Liver (tissue), 8 donors: ENCODE measurements at regions not wholly inside any gene's neighbourhood (a gene's known extent, or its start where the extent isn't known, plus 50 kb on each side); places are given as distances from the start of the nearest gene placed in this dataset.

ENCODE experiments used
- DNase-seq: peaks from one replicate; pipeline ENCODE4 v3.0.0-alpha.2; 2017; ENCODE audit warnings: low spot score
- H3K27ac ChIP-seq, 2 donors: one replicate each; pipeline ENCODE4 v1.7.0; 2013; ENCODE audit warnings: inconsistent platforms in 2 of 2, low read length in 2 of 2, control low read depth in 1 of 2, low read depth in 1 of 2, mild to moderate bottlenecking in 1 of 2
- H3K27me3 ChIP-seq, 4 donors: one replicate each; pipeline versions ENCODE4 v1.6.1 to v1.7.0; 2013; ENCODE audit warnings: low read length in 3 of 4, inconsistent platforms in 1 of 4, mild to moderate bottlenecking in 1 of 4, moderate library complexity in 1 of 4; ENCODE audit not compliant: control insufficient read depth in 4 of 4, insufficient read depth in 4 of 4
- H3K36me3 ChIP-seq, 4 donors: one replicate each; pipeline versions ENCODE4 v1.6.1 to v1.7.0; 2013; ENCODE audit warnings: low read length in 3 of 4, mild to moderate bottlenecking in 3 of 4, low read depth in 1 of 4, moderate library complexity in 1 of 4; ENCODE audit not compliant: control insufficient read depth in 4 of 4, insufficient read depth in 3 of 4
- H3K4me1 ChIP-seq, 4 donors: one replicate each; pipeline versions ENCODE4 v1.6.1 to v1.7.0; 2013; ENCODE audit warnings: low read length in 3 of 4, mild to moderate bottlenecking in 3 of 4, moderate library complexity in 1 of 4; ENCODE audit not compliant: control insufficient read depth in 4 of 4, insufficient read depth in 4 of 4
- H3K4me3 ChIP-seq, 3 donors: one replicate each; pipeline versions ENCODE4 v1.6.1 to v1.7.0; 2013; ENCODE audit warnings: low read length in 3 of 3, control low read depth in 1 of 3, low read depth in 1 of 3, mild to moderate bottlenecking in 1 of 3
- H3K9ac ChIP-seq, 2 donors: one replicate each; pipeline ENCODE4 v1.7.0; 2013; ENCODE audit warnings: low read length in 2 of 2, mild to moderate bottlenecking in 2 of 2, moderate library complexity in 2 of 2, control low read depth in 1 of 2, low read depth in 1 of 2
- H3K9me3 ChIP-seq, 4 donors: one replicate each; pipeline versions ENCODE4 v1.6.1 to v1.7.0; 2013; ENCODE audit warnings: low read length in 3 of 4; ENCODE audit not compliant: control insufficient read depth in 4 of 4
- EGR1 ChIP-seq, 2 donors: IDR thresholded peaks; 2 replicates each; pipeline ENCODE4 v1.6.1; 2016 to 2018; ENCODE audit warnings: antibody characterized with exemption in 2 of 2, low read depth in 2 of 2
- FOXA2 ChIP-seq: IDR thresholded peaks from 2 replicates; pipeline ENCODE4 v1.6.1; 2016; ENCODE audit warnings: antibody characterized with exemption
- HNF4A ChIP-seq, 2 donors: conservative IDR thresholded peaks; 2 replicates each; pipeline ENCODE4 v1.6.1; 2016; ENCODE audit warnings: antibody characterized with exemption in 2 of 2, mild to moderate bottlenecking in 2 of 2
- HNF4G ChIP-seq: IDR thresholded peaks from 2 replicates; pipeline ENCODE4 v1.6.1; 2016; ENCODE audit warnings: antibody characterized with exemption
- JUND ChIP-seq, 2 donors: IDR thresholded peaks; 2 replicates each; pipeline ENCODE4 v1.6.1; 2016; ENCODE audit warnings: antibody characterized with exemption in 2 of 2
- MAX ChIP-seq: IDR thresholded peaks from 2 replicates; pipeline ENCODE4 v1.6.1; 2016; ENCODE audit warnings: antibody characterized with exemption
- RXRA ChIP-seq, 2 donors: IDR thresholded peaks; 2 replicates each; pipeline ENCODE4 v1.6.1; 2017 to 2018; ENCODE audit warnings: antibody characterized with exemption in 2 of 2, mild to moderate bottlenecking in 1 of 2
- SP1 ChIP-seq: IDR thresholded peaks from 2 replicates; pipeline ENCODE4 v1.6.1; 2018; ENCODE audit warnings: antibody characterized with exemption, mild to moderate bottlenecking
- TAF1 ChIP-seq: conservative IDR thresholded peaks from 2 replicates; pipeline ENCODE4 v1.6.1; 2016; ENCODE audit warnings: antibody characterized with exemption, mild to moderate bottlenecking
- YY1 ChIP-seq: IDR thresholded peaks from 2 replicates; pipeline ENCODE4 v1.6.1; 2016; ENCODE audit warnings: antibody characterized with exemption, mild to moderate bottlenecking
- WGBS: extraction: QIAGEN DNeasy Blood & Tissue Kit; methylation state at CpG from one replicate; pipeline ENCODE4 v1.1.7; 2013; 5-methylcytosine and 5-hydroxymethylcytosine counted together
- TF ChIP-seq, protein P1 (sequence below): IDR thresholded peaks from 2 replicates; pipeline ENCODE4 v1.6.1; 2016; ENCODE audit warnings: antibody characterized with exemption
- TF ChIP-seq, protein P2 (sequence below): fragments of 150-350 bp; IDR thresholded peaks from 2 replicates; pipeline ENCODE4 v1.5.1; 2017; ENCODE audit warnings: improper control_type of control experiment, low read depth, low read length; ENCODE audit not compliant: missing input control
- TF ChIP-seq, protein P3 (sequence below): IDR thresholded peaks from 2 replicates; pipeline ENCODE4 v1.6.1; 2016; ENCODE audit warnings: antibody characterized with exemption
- donor health status: healthy.
- donor health status: healthy.
- donor health status: healthy.
- donor health status: healthy.
- donor health status: healthy.

DNA sequence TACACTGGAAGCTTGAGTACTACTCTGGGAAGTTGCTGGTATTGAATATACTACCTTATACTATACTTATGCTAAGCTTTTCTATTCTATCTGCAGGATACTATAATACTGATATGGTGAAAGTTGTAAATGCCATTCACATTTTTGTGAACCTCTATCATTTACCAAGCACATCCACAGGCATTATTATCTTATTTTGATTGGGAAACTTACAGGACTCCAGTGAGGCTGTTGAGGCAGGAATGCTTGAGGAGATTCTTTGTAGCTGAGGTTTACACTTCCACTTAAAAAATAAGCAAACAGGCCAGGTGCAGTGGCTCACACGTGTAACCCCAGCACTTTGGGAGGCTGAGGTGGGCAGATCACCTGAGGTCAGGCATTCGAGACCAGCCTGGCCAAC lies 442.9 kb downstream of the QKI start (continued):
- TF ChIP-seq, protein P1, sequence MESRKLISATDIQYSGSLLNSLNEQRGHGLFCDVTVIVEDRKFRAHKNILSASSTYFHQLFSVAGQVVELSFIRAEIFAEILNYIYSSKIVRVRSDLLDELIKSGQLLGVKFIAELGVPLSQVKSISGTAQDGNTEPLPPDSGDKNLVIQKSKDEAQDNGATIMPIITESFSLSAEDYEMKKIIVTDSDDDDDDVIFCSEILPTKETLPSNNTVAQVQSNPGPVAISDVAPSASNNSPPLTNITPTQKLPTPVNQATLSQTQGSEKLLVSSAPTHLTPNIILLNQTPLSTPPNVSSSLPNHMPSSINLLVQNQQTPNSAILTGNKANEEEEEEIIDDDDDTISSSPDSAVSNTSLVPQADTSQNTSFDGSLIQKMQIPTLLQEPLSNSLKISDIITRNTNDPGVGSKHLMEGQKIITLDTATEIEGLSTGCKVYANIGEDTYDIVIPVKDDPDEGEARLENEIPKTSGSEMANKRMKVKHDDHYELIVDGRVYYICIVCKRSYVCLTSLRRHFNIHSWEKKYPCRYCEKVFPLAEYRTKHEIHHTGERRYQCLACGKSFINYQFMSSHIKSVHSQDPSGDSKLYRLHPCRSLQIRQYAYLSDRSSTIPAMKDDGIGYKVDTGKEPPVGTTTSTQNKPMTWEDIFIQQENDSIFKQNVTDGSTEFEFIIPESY: no peak
- TF ChIP-seq MAX: no peak
- TF ChIP-seq JUND (IDR thresholded peaks at IDR 0.05): no peak
- no peak for TF ChIP-seq YY1
- TF ChIP-seq HNF4A (conservative IDR thresholded peaks at IDR 0.05): no peak
- TF ChIP-seq EGR1 (IDR thresholded peaks at IDR 0.05; ENCODE audit: low read depth in 2 of 2): no peak

DNA sequence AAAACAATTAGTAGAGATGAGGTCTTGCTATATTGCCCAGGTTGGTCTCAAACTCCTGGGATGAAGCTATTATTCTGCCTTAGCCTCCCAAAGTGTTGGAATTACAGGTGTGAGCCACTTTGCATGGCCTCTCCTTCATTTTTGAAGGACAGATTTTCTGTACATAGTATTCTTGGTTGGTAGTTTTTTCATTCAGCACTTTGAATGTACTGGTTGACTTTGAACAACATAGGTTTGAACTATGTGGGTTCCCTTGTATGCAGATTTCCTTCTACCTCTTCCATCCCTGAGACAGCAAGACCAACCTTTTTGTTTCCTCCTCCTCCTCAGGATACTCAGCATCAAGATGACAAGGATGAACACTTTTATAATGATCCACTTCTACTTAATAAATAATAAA lies 436.4 kb downstream of the QKI start:
- TF ChIP-seq HNF4G (no peak), JUND (IDR thresholded peaks at IDR 0.05) (no peak), MAX (no peak), HNF4A (conservative IDR thresholded peaks at IDR 0.05) (no peak), EGR1 (IDR thresholded peaks at IDR 0.05; ENCODE audit: low read depth in 2 of 2) (no peak), SP1 (no peak), FOXA2 (no peak), TAF1 (no peak)
- TF ChIP-seq, protein P2, sequence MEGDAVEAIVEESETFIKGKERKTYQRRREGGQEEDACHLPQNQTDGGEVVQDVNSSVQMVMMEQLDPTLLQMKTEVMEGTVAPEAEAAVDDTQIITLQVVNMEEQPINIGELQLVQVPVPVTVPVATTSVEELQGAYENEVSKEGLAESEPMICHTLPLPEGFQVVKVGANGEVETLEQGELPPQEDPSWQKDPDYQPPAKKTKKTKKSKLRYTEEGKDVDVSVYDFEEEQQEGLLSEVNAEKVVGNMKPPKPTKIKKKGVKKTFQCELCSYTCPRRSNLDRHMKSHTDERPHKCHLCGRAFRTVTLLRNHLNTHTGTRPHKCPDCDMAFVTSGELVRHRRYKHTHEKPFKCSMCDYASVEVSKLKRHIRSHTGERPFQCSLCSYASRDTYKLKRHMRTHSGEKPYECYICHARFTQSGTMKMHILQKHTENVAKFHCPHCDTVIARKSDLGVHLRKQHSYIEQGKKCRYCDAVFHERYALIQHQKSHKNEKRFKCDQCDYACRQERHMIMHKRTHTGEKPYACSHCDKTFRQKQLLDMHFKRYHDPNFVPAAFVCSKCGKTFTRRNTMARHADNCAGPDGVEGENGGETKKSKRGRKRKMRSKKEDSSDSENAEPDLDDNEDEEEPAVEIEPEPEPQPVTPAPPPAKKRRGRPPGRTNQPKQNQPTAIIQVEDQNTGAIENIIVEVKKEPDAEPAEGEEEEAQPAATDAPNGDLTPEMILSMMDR: no peak
- Histone ChIP-seq H3K36me3 (no peaks in the 10 kb centered on the region), H3K27ac (no peak overlapping the region), H3K4me3 (no peak overlapping the region), H3K27me3 (no peaks in the 10 kb centered on the region), H3K9ac (no peak overlapping the region), H3K4me1 (no peaks in the 10 kb centered on the region), H3K9me3 (peaks cover 2 to 7% (median 5%) of the 10 kb centered on the region in 4 donors)
- DNase-seq: no peak

DNA sequence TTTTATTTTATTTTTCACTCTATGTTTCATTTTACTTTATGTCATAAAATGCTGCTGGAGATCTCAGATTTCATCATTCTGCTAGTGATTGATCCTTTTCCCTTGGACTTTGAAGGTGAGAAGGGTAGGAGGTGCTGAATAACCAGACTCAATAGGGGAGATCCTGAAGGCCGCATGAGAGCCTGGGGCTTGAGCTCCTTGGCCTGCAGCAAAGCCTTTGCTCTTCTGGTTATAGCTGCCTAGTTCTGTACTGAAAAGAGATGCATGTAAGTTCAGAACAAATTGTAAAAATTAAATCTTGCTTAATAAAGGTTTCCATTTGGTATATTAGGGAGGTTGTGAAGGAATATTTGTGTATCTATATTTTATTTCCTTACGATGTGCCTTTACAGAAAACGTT lies 430.2 kb downstream of the QKI start:
- H3K36me3 ChIP-seq: no peaks in the 10 kb centered on the region
- H3K9me3 ChIP-seq: peaks cover 0 to 2% (median 0%) of the 10 kb centered on the region in 4 donors
- H3K4me1 ChIP-seq: no peaks in the 10 kb centered on the region
- WGBS: 56% methylated on average over 3 of the region's 3 CpGs
- no peak overlapping the region for H3K4me3 ChIP-seq
- H3K27ac ChIP-seq: no peak overlapping the region
- TF ChIP-seq SP1 (no peak), JUND (IDR thresholded peaks at IDR 0.05) (no peak)
- no peak for DNase-seq
- H3K27me3 ChIP-seq: no peaks in the 10 kb centered on the region
- H3K9ac ChIP-seq: no peak overlapping the region

DNA sequence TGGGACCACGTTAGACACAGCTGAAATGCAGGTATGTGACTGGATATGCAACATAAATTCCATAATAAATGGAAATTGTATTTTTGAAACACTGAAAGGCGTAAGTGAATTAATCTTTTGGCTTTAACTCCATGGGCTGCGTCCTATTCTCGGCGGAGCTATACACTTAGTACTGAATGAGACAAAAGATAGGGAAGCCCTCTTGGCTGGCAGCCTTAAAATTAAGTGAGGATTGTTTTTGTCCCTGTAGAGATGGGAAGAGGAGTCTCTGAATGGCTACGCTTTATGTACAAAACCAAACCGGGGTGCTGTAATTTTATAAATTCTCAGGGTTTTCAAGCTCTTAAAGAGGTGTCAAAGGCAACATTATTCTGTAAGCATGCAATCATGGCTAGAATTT lies 429.8 kb downstream of the QKI start:
- Histone ChIP-seq H3K9me3 (peaks cover 0 to 2% (median 0%) of the 10 kb centered on the region in 4 donors), H3K9ac (no peak overlapping the region), H3K4me3 (no peak overlapping the region), H3K36me3 (no peaks in the 10 kb centered on the region), H3K27ac (no peak overlapping the region), H3K27me3 (no peaks in the 10 kb centered on the region), H3K4me1 (no peaks in the 10 kb centered on the region)
- TF ChIP-seq HNF4G (no peak), RXRA (IDR thresholded peaks at IDR 0.05) (no peak), JUND (IDR thresholded peaks at IDR 0.05) (no peak), FOXA2 (no peak)
- TF ChIP-seq, protein P1: no peak
- TF ChIP-seq, protein P3, sequence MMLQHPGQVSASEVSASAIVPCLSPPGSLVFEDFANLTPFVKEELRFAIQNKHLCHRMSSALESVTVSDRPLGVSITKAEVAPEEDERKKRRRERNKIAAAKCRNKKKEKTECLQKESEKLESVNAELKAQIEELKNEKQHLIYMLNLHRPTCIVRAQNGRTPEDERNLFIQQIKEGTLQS: no peak
- DNase-seq: no peak
- 91% methylated on average over 7 of the region's 7 CpGs for WGBS
